HG03159 (cell line): ENCODE measurements at regions not wholly inside any gene's neighbourhood (a gene's known extent, or its start where the extent isn't known, plus 50 kb on each side); places are given as distances from the start of the nearest gene placed in this dataset.

Source experiments
- ATAC-seq: cut with Tn5 transposase; IDR thresholded peaks from one replicate; pipeline ENCODE4 v1.9.1; 2021; ENCODE audit warnings: mild to moderate bottlenecking, moderate library complexity; ENCODE audit not compliant: unreplicated experiment

GRCh38 chr18:53937037-53937436, 287.4 kb downstream of the MBD2 start:
- no peak for ATAC-seq

GRCh38 chr18:53935803-53936202, 288.7 kb downstream of the MBD2 start:
- ATAC-seq, result no peak

- ATAC-seq, result no peak
These were observed 289.1 kb downstream of the MBD2 start for GRCh38 chr18:53935399-53935798.

- no peak for ATAC-seq
These were observed 304.0 kb downstream of the MBD2 start for GRCh38 chr18:53920312-53921075.

GRCh38 chr18:53918091-53918490, 306.4 kb downstream of the MBD2 start:
- no peak for ATAC-seq

GRCh38 chr18:53911200-53911599, 313.3 kb downstream of the MBD2 start:
- no peak for ATAC-seq

- ATAC-seq, result peak; percentile 82
These were observed 314.8 kb downstream of the MBD2 start for GRCh38 chr18:53909668-53910067.

GRCh38 chr18:53907921-53908320, 316.5 kb downstream of the MBD2 start:
- ATAC-seq, result no peak

GRCh38 chr18:53906681-53907080, 317.8 kb downstream of the MBD2 start:
- ATAC-seq, result no peak

- no peak for ATAC-seq
These were observed 329.6 kb downstream of the MBD2 start for GRCh38 chr18:53894675-53895442.

- ATAC-seq, result no peak
These were observed 337.0 kb downstream of the MBD2 start for GRCh38 chr18:53887447-53887846.

GRCh38 chr18:53886058-53886457, 338.4 kb downstream of the MBD2 start:
- no peak for ATAC-seq

GRCh38 chr18:53883771-53884170, 340.7 kb downstream of the MBD2 start:
- no peak for ATAC-seq

- no peak for ATAC-seq
These were observed 350.4 kb downstream of the MBD2 start for GRCh38 chr18:53874103-53874502.

GRCh38 chr18:53864770-53865169, 359.7 kb downstream of the MBD2 start:
- ATAC-seq, result no peak

GRCh38 chr18:53862921-53863320, 361.5 kb downstream of the MBD2 start:
- no peak for ATAC-seq

GRCh38 chr18:53861185-53861584, 363.3 kb downstream of the MBD2 start:
- no peak for ATAC-seq

GRCh38 chr18:53859764-53860163, 364.7 kb downstream of the MBD2 start:
- ATAC-seq, result no peak

- no peak for ATAC-seq
These were observed 373.6 kb downstream of the MBD2 start for GRCh38 chr18:53850902-53851301.

- ATAC-seq, result no peak
These were observed 380.7 kb downstream of the MBD2 start for GRCh38 chr18:53843763-53844162.

GRCh38 chr18:53843113-53843760, 381.2 kb downstream of the MBD2 start:
- no peak for ATAC-seq

- no peak for ATAC-seq
These were observed 385.7 kb downstream of the MBD2 start for GRCh38 chr18:53838746-53839145.
